Left cardiac atrium (tissue), 4 donors: ENCODE measurements at regions not wholly inside any gene's neighbourhood (a gene's known extent, or its start where the extent isn't known, plus 50 kb on each side); places are given as distances from the start of the nearest gene placed in this dataset.
"Not testable (repeated sequence)": the region's sequence is repeated elsewhere in the genome, so short reads cannot be mapped to it uniquely, and the experiment has no call there.

Experiments
- ATAC-seq, 2 donors: fragments of 200-7000 bp; cut with Tn5 transposase; one replicate each; pipeline ENCODE4 v1.9.1; 2020; ENCODE audit warnings: mild to moderate bottlenecking in 2 of 2, moderate library complexity in 2 of 2
- DNase-seq: peaks from one replicate; pipeline ENCODE4 v3.0.0-alpha.2; 2020
- intact Hi-C, 2 donors: fragments of 100-400 bp; cut with DNase I; formaldehyde crosslinking; loops; one replicate each; pipeline versions ENCODE4 v1.14.1 to v1.15.1; 2022 to 2023
- donor health status: DM: no; HTN: yes; CAD: no.
- donor health status: DM: no; HTN: yes; CAD: no; lungs with severe emphysema.
- donor health status: DM: yes; HTN: yes; CAD: no.
- donor health status: Dilated cardiomyopathy.

- intact Hi-C loops = loop anchor here in 1 of 2 donors (10.0 kb wide), 1 partner anchor 355 kb away; no protein-coding TSS in a partner anchor
- ATAC-seq = peak in 1 of 2 donors; percentile 47
- DNase-seq = no peak
These were observed 110.4 kb upstream of the EPB41L4A start for GRCh38 chr5:112529525-112529924.

DNA sequence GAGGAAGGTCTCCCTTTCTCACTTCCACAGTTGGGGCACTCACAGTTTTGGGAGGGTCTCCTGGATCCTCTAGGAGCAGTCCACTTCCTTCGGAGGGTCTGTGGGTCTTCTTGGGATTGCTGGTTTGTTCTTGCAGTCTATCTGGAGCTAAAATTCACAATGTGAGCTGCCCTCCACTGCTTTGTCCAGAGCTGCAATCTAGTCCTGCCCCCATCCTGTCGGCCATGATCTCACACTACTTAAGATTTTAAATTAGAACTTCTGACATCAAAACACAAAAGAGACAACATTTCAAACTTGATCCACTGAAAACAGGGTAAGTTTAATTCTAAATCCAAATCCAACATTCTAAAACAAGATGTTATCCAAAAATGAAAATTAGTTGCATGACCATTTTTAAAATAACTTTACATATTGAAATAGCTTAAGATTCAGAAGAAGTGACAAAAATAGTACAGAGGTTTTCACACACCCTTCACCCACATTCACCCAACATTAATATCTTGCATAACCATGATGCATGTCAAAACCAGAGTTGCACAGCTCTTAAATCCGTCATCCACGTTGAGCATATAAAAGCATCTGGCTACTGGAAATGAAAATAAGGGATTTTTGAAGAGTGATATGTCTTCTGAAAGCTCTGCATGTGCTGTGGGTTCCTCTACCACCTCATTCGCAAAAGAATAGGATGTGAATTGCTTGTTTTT, 113.7 kb upstream of the EPB41L4A start:
- intact Hi-C loops = no loop called here
- no peak for DNase-seq

DNA sequence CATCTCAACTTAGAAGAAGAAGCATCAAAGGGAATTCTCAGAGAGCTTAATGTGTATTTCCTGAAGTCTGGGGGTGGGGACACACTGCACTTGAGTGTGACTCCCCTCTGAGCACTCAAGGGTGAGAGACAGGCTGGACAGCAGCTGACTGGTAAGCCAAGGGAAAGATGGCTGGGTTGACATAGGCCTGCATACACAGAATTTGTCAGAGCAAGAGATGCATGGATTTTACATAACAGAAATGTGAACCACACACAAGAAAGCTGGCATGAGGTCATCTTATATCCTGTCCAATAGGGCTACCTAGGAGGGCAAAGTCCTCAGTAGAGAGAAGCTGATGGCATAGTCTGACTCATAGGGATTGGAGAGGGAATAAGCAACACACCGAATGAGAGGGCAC, 114.3 kb upstream of the EPB41L4A start:
- intact Hi-C loops = no loop called here
- DNase-seq = no peak
- peak in 1 of 2 donors; percentile 26 for ATAC-seq

More for the DNA sequence above, 113.7 kb upstream of the EPB41L4A start:
- ATAC-seq = peak in 1 of 2 donors; percentile 66

- intact Hi-C loops = no loop called here
These were observed 115.0 kb upstream of the EPB41L4A start for GRCh38 chr5:112534067-112534583.

GRCh38 chr5:112534611-112535255, 115.7 kb upstream of the EPB41L4A start:
- ATAC-seq (peak; percentile 41 to 53), DNase-seq (no peak)
- intact Hi-C loops = no loop called here

More at GRCh38 chr5:112534067-112534583, 115.0 kb upstream of the EPB41L4A start:
- ATAC-seq (no peak), DNase-seq (no peak)

DNA sequence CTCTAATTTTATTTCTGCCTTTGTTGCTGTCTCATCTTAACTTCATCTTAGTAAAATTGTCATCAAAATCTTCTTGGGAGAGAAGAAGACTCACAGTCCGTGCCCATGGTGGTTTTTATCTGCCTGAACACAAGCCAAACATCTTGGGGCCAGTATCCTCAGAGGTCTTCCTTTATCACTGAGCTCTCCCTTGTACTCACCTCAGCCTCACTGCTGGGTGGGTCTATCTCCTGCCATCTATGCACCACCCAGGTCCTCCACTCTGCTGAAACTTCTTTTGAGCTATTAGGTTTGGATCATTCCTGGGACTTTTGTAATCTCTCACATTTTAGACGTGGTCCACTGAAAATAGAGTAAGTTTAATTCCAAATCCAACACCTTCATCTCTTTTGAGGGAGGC, 116.3 kb upstream of the EPB41L4A start:
- intact Hi-C loops = no loop called here
- ATAC-seq (no peak), DNase-seq (no peak)

GRCh38 chr5:112544558-112544957, 125.5 kb upstream of the EPB41L4A start:
- ATAC-seq, DNase-seq, intact Hi-C loops: not testable (repeated sequence)

- intact Hi-C loops = loop anchor here in 1 of 2 donors (5.0 kb wide), 1 partner anchor 375 kb away; the partner anchor contains the start of gene REEP5
- ATAC-seq = peak; percentile 45 to 48
- DNase-seq = no peak
These were observed 128.0 kb upstream of the EPB41L4A start for GRCh38 chr5:112546946-112547592.

DNA sequence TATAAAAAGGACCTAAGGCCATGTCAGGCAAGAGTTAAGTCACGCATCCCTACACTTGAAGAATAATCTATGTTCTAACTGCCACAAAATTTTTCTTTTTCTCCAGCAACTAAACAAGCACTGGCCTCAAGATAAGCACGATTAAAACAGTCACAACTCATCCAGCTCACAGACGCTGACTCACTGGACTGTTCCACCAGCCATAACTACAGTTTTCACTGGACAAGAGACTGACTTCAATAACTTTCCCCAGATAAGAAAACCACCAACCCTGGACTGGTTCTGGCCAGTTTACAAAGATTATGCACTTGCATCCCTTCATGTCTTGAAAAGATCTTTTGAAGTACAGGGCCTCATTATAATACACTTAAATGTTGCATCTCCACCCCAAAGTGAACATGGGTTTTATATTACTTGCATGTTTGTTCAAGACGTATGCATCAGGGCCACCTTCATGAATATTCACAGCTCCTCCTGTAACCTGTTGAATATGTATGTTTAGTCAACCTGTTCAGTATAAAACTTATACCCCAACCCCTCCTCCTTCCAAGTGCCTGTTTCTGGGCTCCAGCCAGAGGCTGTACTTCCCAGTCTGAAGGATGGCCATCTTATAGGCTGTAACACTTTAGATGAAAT, 129.3 kb upstream of the EPB41L4A start:
- intact Hi-C loops = loop anchor here in 1 of 2 donors (5.0 kb wide), 1 partner anchor 374 kb away; the partner anchor contains the start of gene REEP5
- no peak for DNase-seq
- ATAC-seq = peak; percentile 48 to 94

GRCh38 chr5:112549127-112549526, 130.1 kb upstream of the EPB41L4A start:
- ATAC-seq = no peak
- no peak for DNase-seq
- intact Hi-C loops = loop anchor here in 1 of 2 donors (5.0 kb wide), 1 partner anchor 373 kb away; the partner anchor contains the start of gene REEP5

GRCh38 chr5:112549605-112550166, 130.6 kb upstream of the EPB41L4A start:
- ATAC-seq (no peak), DNase-seq (no peak)
- intact Hi-C loops = loop anchor here (2.0 to 5.0 kb wide), 3 partner anchors 207 to 373 kb away; partner anchors contain the start of gene REEP5 (in 1 of the 2)

DNA sequence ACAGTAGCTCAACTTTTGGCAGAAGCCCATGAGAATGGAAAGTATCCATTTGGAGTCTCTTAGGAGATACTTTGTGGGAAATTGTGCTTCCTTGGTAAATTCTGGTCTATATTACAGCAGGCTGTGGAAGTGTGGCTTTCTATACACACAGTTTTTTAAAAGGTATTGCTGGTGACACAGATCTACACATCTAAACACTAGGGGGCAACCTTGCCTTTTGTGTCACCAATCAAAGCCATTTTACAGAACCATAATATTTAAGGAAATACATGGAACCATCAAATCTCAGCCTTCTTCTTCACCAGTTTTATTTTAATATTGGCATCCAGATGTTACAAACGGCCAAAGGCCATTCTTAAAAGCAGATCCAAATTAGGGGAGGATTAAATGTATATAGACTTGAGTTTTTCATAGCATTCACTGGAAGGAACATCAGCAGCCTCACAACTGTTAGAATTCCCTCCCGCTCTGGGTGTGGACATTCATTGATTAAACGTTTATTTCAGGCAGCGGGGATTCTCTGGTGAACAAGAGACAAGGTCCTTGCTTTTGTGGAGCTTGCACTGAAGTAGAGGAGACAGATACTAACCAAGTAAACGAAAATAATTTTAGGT, 132.4 kb upstream of the EPB41L4A start:
- intact Hi-C loops = loop anchor here (2.0 to 5.0 kb wide), 2 partner anchors 205 to 206 kb away; no protein-coding TSS in a partner anchor
- DNase-seq = no peak
- peak; percentile 35 to 62 for ATAC-seq

DNA sequence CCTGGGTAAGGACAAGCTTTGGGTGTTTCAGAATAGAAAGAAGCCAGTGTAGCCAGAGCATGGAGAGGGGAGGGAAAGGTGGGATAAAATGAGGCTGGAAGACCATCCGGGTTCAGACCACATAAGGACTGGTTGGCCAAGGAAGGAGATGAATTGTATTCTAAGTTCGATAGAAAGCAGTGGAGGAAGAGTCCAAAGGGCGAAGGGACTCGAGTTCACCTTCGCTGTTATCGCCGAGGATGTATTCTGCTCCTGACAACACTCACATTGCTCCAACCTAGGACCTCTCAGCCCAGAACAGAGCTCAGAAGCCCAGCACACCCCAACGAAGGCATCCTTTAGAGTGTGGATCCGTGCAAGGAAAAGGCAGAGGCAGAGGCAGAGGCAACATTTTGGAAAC, 133.1 kb upstream of the EPB41L4A start:
- intact Hi-C loops = loop anchor here in 1 of 2 donors (5.0 kb wide), 1 partner anchor 205 kb away; no protein-coding TSS in a partner anchor
- ATAC-seq (no peak), DNase-seq (no peak)

DNA sequence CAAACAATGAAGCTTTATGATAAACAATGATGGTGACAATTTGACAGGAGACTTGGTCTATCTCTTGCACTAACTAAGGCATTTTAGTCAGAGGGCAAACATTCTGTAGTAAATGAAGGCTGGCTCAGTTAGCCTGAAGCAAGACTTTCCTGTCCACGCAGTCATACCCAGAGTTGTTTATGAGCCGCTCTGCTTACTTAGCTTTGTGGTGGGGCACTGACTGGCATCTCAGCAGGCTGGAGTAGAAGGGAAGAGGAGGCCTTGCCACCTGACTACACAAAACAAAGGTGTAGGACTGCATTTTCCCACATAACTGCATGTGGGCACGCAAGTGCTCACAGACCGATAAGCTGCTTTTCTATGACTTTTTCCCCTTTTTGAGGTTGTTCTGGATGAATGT, 133.7 kb upstream of the EPB41L4A start:
- intact Hi-C loops = loop anchor here in 1 of 2 donors (5.0 kb wide), 1 partner anchor 205 kb away; no protein-coding TSS in a partner anchor
- ATAC-seq (no peak), DNase-seq (no peak)

GRCh38 chr5:112554101-112554977, 135.3 kb upstream of the EPB41L4A start:
- ATAC-seq (peak; percentile 67 to 76), DNase-seq (peak; percentile 31)
- intact Hi-C loops = loop anchor here in 1 of 2 donors (5.0 kb wide), 1 partner anchor 203 kb away; no protein-coding TSS in a partner anchor

DNA sequence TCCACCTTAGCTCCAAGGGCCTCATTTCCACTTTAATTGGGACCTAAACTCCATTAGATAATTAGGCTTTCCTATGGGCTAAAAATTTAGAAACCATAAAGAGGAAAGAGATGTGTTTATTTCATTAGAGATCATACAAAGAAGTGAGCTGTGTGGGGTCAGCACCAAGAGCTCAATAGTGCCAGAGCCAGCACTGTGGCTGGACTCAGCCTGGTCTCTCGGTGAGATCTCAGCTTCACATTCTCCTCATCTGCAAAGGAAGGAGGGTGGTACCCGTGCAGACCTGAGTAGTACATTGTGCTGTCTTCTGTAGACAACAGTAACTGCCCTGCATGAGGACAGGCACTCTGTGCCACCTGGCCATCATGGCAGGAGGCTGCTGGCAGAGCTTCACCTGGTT, 136.1 kb upstream of the EPB41L4A start:
- intact Hi-C loops = no loop called here
- ATAC-seq (no peak), DNase-seq (no peak)

- ATAC-seq (no peak), DNase-seq (no peak)
- intact Hi-C loops = no loop called here
These were observed 136.6 kb upstream of the EPB41L4A start for GRCh38 chr5:112555691-112556090.
